SK-N-MC (cell line): ENCODE measurements at regions not wholly inside any gene's neighbourhood (a gene's known extent, or its start where the extent isn't known, plus 50 kb on each side); places are given as distances from the start of the nearest gene placed in this dataset.

ENCODE experiments used
- DNase-seq: peaks from one replicate; pipeline ENCODE4 v3.0.0-alpha.2; 2011; ENCODE audit warnings: low read depth, low spot score
- H3K27ac ChIP-seq: fragments of 200-600 bp; sonication (generic); 2 replicates; pipeline ENCODE4 v1.5.1; 2016; ENCODE audit warnings: mixed run types
- H3K36me3 ChIP-seq: fragments of 200-600 bp; sonication (generic); 2 replicates; pipeline ENCODE4 v1.6.1; 2017; ENCODE audit warnings: antibody characterized with exemption, low read length, mixed read lengths; ENCODE audit not compliant: insufficient read depth
- H3K4me3 ChIP-seq: fragments of 200-600 bp; sonication (generic); 2 replicates; pipeline ENCODE4 v1.5.1; 2016
- H3K9ac ChIP-seq: fragments of 200-600 bp; sonication (generic); 2 replicates; pipeline ENCODE4 v1.8.0; 2017; ENCODE audit warnings: mixed run types, mixed read lengths; ENCODE audit not compliant: insufficient read length
- H3K9me3 ChIP-seq: fragments of 200-600 bp; sonication (generic); 2 replicates; pipeline ENCODE4 v1.6.1; 2017; ENCODE audit warnings: low read depth, mild to moderate bottlenecking, antibody characterized with exemption, low read length, moderate library complexity, mixed read lengths
- EZH2 ChIP-seq: fragments of 200-600 bp; sonication (generic); IDR thresholded peaks from one replicate; pipeline ENCODE4 v1.6.1; 2017; ENCODE audit warnings: antibody characterized with exemption
- FOXP2 ChIP-seq: optimal IDR thresholded peaks from 2 replicates; pipeline ENCODE3; 2011; ENCODE audit warnings: mild to moderate bottlenecking, moderate library complexity; ENCODE audit not compliant: insufficient read depth; ENCODE audit errors: extremely low read length, control extremely low read depth
- POLR2AphosphoS5 ChIP-seq: IDR thresholded peaks from 2 replicates; pipeline ENCODE4 v1.6.1; 2012; ENCODE audit warnings: mild to moderate bottlenecking, low read depth, low read length, borderline replicate concordance

DNA sequence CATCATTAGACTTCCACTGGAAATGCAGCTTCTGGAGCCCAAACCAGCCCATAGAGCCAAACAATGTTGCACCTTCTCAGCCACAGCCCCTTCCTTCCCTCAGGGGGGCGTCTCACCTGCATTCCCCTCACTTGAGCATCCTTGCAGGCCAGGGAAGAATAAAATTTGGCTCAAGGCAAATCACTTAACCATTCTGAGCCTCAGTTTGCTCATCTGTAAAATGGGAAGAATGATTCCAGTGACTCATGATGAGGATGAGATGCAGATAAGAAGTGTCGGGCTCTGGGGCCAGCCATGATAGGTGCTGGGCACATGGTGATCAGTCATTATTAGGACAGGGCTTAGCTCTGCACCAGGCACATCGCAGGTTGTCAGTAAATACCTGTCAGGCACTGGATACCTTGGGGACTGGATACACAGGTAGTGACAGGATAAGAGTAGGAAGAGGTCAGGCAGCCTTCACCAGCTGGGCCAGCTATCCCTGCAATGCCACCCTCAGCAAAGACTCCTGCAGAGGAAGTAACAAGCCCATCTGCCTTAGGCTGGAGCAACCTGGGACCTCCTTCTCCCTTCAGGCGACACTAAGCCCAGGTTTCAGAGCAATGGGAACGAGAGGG is 208.0 kb upstream of the TNRC6C start:
- Histone ChIP-seq H3K9ac (no peak overlapping the region), H3K36me3 (no peaks in the 10 kb centered on the region), H3K4me3 (no peak overlapping the region), H3K27ac (no peak overlapping the region), H3K9me3 (no peaks in the 10 kb centered on the region)
- no peak for DNase-seq
- TF ChIP-seq POLR2AphosphoS5: no peak
- TF ChIP-seq FOXP2: no peak
- no peak for TF ChIP-seq EZH2

DNA sequence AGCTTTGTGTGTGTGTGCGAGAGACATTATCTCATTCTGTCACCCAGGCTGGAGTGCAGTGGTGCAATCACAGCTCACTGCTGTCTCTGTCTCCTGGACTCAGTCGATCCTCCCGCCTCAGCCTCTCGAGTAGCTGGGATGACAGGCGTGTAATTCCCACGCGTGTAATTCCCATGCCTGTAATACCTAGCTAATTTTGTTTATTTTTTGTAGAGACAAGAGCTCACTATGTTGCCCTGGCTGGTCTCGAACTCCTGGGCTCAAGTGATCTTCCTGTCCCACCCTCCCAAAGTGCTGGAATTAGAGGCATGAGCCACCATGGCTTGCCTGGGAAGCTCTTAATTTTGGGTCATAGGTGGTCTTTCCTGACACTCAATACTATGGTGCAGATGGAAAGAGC is 205.3 kb upstream of the TNRC6C start:
- H3K4me3 ChIP-seq: no peak overlapping the region
- DNase-seq: no peak
- TF ChIP-seq EZH2 (no peak), POLR2AphosphoS5 (no peak), FOXP2 (no peak)
- H3K9me3 ChIP-seq: no peaks in the 10 kb centered on the region
- H3K36me3 ChIP-seq: no peaks in the 10 kb centered on the region
- no peak overlapping the region for H3K9ac ChIP-seq
- H3K27ac ChIP-seq: no peak overlapping the region

DNA sequence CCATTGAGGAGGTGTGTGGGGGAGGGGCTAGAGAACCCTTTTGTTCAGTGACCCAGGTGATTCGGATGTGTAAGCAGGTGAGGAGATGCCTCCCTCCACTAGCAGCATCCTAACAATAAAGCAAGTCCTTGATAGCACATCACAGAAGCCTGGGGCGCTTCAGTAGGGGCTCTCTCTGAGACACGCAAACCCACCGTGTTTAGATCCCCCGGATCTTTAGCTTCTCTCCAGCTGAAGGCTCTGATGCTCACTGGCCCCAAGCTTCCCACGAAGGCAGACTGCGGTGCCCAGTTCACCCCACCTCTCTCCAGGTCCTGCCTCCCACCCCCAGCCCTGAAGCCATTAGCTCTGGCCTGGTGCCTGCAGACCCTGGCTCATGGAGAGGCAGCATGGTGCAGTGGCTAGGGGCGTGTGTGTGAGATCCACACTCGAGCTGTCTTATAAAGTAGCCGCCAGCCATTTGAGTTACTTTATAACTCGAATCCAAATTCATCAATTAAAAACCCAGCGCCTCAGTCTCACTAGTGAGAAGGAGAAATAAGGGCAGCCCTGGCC is 204.7 kb upstream of the TNRC6C start:
- DNase-seq: no peak
- no peak for TF ChIP-seq FOXP2
- TF ChIP-seq POLR2AphosphoS5: no peak
- no peak for TF ChIP-seq EZH2

DNA sequence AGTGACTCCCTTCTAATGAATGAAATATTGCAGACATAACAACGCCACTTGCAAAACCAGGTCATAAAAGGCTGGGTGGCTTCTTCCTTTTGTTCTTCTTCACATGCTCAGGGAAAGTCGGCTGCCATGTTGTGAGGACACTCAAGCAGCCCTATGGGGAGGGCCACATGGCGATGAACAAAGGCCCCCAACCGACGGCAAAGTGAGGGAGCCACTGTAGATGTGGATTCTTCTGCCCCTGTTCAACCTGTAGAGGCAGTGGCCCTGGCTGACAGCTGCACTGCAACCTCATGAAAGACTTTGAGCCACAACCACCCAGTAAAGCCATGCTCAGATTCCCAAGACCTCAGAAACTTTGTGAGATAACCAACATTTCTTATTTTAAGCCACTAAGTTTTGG is 203.5 kb upstream of the TNRC6C start:
- Histone ChIP-seq H3K9me3 (no peaks in the 10 kb centered on the region), H3K36me3 (no peaks in the 10 kb centered on the region), H3K4me3 (no peak overlapping the region)

More for the DNA sequence above, 204.7 kb upstream of the TNRC6C start:
- Histone ChIP-seq H3K9me3 (no peaks in the 10 kb centered on the region), H3K27ac (no peak overlapping the region), H3K36me3 (no peaks in the 10 kb centered on the region), H3K4me3 (no peak overlapping the region), H3K9ac (no peak overlapping the region)

DNA sequence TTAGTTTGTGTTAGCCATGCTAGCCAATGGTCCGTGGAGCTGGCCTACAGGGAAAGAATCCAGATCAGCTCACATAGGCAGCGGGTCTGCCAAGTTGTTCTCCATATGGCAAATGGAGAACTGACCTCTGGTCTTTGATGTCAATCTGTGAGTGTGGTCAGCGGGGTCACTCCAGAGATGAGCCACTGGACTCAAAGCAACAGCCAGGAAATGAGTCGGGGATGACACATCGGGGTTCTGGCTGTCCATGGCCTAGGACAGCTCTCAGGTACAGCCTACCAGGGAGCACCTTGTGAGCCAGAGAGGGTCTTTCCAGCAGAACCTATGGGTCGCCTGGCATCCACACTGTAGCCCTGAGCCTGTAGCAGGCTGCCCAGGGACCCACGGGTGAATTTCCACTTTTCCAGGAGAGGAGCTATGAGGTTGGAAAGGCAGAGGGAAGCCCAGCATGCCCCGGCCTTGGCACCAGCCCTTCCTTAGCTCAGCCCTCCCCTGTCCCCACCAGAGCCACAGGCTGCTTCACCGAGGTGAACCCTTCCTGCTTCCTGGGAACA is 203.0 kb upstream of the TNRC6C start:
- DNase-seq: no peak
- no peaks in the 10 kb centered on the region for H3K36me3 ChIP-seq
- no peaks in the 10 kb centered on the region for H3K9me3 ChIP-seq
- no peak overlapping the region for H3K4me3 ChIP-seq
- no peak overlapping the region for H3K27ac ChIP-seq
- no peak overlapping the region for H3K9ac ChIP-seq
- TF ChIP-seq POLR2AphosphoS5: no peak
- no peak for TF ChIP-seq EZH2
- TF ChIP-seq FOXP2: no peak

More for the DNA sequence above, 203.5 kb upstream of the TNRC6C start:
- DNase-seq: no peak
- no peak for TF ChIP-seq EZH2
- no peak for TF ChIP-seq FOXP2
- no peak for TF ChIP-seq POLR2AphosphoS5
- no peak overlapping the region for H3K27ac ChIP-seq
- no peak overlapping the region for H3K9ac ChIP-seq

DNA sequence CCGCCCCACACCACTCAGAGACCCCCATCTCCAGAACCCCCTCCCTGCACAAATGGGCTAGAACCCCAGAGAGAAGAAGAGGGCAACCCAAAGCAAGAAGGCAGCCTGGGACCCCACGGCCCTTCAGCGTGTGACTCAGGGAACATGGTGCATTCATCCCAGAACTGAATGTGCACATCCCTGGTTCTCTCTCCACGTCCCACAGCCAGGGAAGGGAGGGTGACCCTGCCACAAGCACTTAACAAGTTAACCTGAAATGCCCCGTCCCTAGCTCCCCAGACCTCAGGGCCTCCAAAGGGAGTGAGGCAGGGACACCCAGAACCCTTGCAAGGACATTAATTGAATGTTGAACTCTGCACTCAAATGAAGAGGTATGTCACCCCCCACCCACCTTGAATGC is 202.5 kb upstream of the TNRC6C start:
- no peaks in the 10 kb centered on the region for H3K9me3 ChIP-seq
- H3K27ac ChIP-seq: no peak overlapping the region
- H3K4me3 ChIP-seq: no peak overlapping the region
- no peak overlapping the region for H3K9ac ChIP-seq
- TF ChIP-seq POLR2AphosphoS5 (no peak), FOXP2 (no peak), EZH2 (no peak)
- H3K36me3 ChIP-seq: no peaks in the 10 kb centered on the region
- DNase-seq: no peak

DNA sequence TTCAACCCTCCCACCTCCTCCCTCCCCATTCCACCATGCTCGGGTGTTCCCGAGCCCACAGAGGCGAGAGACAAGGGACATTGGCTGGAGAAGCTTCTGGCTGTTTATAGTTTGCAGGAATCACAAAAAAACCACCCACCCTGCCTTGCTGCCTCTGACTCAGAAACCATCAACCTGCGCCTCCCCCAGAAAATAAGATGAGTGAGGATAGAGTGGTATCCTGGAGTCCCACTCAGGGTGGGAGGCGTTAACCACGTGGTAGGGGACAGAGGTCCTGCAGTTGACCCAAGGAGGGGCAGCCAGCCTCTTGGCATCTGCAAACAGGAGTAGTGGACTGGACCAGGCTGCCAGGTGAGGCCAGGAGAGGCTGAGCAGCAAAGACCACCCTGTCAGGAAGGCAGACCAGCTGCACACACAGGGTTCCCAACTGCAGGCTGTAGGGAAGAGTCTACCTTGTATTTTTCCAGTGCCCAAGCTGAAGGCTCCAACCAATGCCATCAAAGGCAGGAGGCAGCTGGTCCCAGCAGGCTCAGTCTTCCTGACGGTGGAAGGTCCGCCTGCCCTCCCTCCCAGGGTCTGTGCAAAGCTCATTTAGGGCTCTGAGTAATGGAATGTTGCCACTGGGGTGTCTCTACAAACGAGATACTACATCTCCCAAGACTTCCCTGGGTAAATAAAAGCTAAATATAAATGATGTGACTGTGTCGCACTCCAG is 201.5 kb upstream of the TNRC6C start:
- Histone ChIP-seq H3K9ac (no peak overlapping the region), H3K36me3 (no peaks in the 10 kb centered on the region), H3K9me3 (no peaks in the 10 kb centered on the region), H3K27ac (no peak overlapping the region), H3K4me3 (no peak overlapping the region)
- DNase-seq: no peak
- TF ChIP-seq FOXP2: no peak
- no peak for TF ChIP-seq POLR2AphosphoS5
- TF ChIP-seq EZH2: no peak

DNA sequence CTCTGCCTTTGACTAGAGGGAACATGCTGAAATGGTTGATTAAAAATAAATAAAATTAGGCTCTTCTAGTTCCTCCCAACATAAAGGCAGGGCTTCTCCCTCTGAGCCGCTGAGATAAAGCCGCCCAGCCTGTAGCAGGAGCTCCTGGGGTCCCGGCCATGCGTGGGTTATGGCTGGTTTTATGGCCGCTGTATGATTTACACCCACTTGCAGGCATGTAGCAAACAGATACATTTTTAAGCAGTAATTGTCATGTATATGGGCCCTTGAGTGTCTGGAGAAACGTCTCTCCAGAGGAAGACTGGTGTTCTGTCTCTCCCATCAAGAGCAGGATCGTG is 201.0 kb upstream of the TNRC6C start:
- Histone ChIP-seq H3K9ac (no peak overlapping the region), H3K4me3 (no peak overlapping the region), H3K36me3 (no peaks in the 10 kb centered on the region), H3K9me3 (no peaks in the 10 kb centered on the region), H3K27ac (no peak overlapping the region)
- DNase-seq: no peak
- no peak for TF ChIP-seq EZH2
- TF ChIP-seq FOXP2: no peak
- TF ChIP-seq POLR2AphosphoS5: no peak
